ENCODE measurements at regions not wholly inside any gene's neighbourhood (a gene's known extent, or its start where the extent isn't known, plus 50 kb on each side); places are given as distances from the start of the nearest gene placed in this dataset.

- TF ChIP-seq, protein P1, sequence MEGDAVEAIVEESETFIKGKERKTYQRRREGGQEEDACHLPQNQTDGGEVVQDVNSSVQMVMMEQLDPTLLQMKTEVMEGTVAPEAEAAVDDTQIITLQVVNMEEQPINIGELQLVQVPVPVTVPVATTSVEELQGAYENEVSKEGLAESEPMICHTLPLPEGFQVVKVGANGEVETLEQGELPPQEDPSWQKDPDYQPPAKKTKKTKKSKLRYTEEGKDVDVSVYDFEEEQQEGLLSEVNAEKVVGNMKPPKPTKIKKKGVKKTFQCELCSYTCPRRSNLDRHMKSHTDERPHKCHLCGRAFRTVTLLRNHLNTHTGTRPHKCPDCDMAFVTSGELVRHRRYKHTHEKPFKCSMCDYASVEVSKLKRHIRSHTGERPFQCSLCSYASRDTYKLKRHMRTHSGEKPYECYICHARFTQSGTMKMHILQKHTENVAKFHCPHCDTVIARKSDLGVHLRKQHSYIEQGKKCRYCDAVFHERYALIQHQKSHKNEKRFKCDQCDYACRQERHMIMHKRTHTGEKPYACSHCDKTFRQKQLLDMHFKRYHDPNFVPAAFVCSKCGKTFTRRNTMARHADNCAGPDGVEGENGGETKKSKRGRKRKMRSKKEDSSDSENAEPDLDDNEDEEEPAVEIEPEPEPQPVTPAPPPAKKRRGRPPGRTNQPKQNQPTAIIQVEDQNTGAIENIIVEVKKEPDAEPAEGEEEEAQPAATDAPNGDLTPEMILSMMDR (IDR thresholded peaks at IDR 0.05), result no peak
- no peak for TF ChIP-seq POLR2A (IDR thresholded peaks at IDR 0.05)
These were observed 424.4 kb downstream of the TCERG1L start for GRCh38 chr10:130887170-130887569.
